CD4-positive, alpha-beta T cell (primary cell): ENCODE measurements at regions not wholly inside any gene's neighbourhood (a gene's known extent, or its start where the extent isn't known, plus 50 kb on each side); places are given as distances from the start of the nearest gene placed in this dataset.

Experiments
- ATAC-seq: fragments of 200-7000 bp; cut with Tn5 transposase; one replicate; pipeline ENCODE4 v1.10.0; 2022; ENCODE audit warnings: mild to moderate bottlenecking; ENCODE audit not compliant: poor library complexity
- CTCF ChIA-PET: fragments of 350-600 bp; sonication (Branson Sonifier 250); formaldehyde crosslinking; loops from one replicate; lab custom pipeline; 2021; ENCODE audit warnings: antibody characterized with exemption, inconsistent platforms; lab: Charles Lee
- POLR2A ChIA-PET: fragments of 350-600 bp; sonication (Branson Sonifier 250); formaldehyde crosslinking; loops from one replicate; lab custom pipeline; 2021; ENCODE audit warnings: antibody characterized with exemption, inconsistent platforms; lab: Charles Lee
- DNase-seq, 14 experiments: peaks; one replicate each; pipeline ENCODE4 v3.0.0-alpha.2; 2013 to 2020; ENCODE audit warnings: mixed read lengths in 2 of 14
- H3K27ac ChIP-seq, 2 donors: one replicate each; pipeline versions ENCODE4 v1.5.1 to v1.7.0; 2013; ENCODE audit warnings: low read length in 2 of 2, low read depth in 1 of 2, mild to moderate bottlenecking in 1 of 2
- H3K27me3 ChIP-seq, 2 experiments: 1 replicate in 1 of 2; 2 replicates in 1 of 2; pipeline versions ENCODE4 v1.6.1 to v1.7.0; 2013; ENCODE audit warnings: low read length in 2 of 2, control low read depth in 1 of 2, mild to moderate bottlenecking in 1 of 2, moderate library complexity in 1 of 2; ENCODE audit not compliant: insufficient read depth in 2 of 2, control insufficient read depth in 1 of 2
- H3K36me3 ChIP-seq: one replicate; pipeline ENCODE4 v1.6.1; 2013; ENCODE audit warnings: low read length, control low read depth; ENCODE audit not compliant: insufficient read depth
- H3K4me1 ChIP-seq: one replicate; pipeline ENCODE4 v1.6.1; 2013; ENCODE audit warnings: low read length, control low read depth; ENCODE audit not compliant: insufficient read depth
- H3K4me3 ChIP-seq: one replicate; pipeline ENCODE4 v1.5.1; 2013; ENCODE audit warnings: mild to moderate bottlenecking, low read length, moderate library complexity
- H3K9me3 ChIP-seq, 2 experiments: 1 replicate in 1 of 2; 2 replicates in 1 of 2; pipeline versions ENCODE4 v1.6.1 to v1.7.0; 2013; ENCODE audit warnings: low read length in 2 of 2, mild to moderate bottlenecking in 2 of 2, control low read depth in 1 of 2, moderate library complexity in 1 of 2; ENCODE audit not compliant: control insufficient read depth in 1 of 2, insufficient read depth in 1 of 2
- H3K27ac Mint-ChIP-seq: one replicate; pipeline ENCODE4 v1.8.0; 2020; ENCODE audit warnings: mixed read lengths
- H3K27me3 Mint-ChIP-seq: one replicate; pipeline ENCODE4 v1.8.0; 2021; ENCODE audit warnings: mixed read lengths
- H3K36me3 Mint-ChIP-seq: one replicate; pipeline ENCODE4 v1.8.0; 2021; ENCODE audit warnings: low read depth, mixed read lengths
- H3K4me1 Mint-ChIP-seq: one replicate; pipeline ENCODE4 v1.8.0; 2021; ENCODE audit warnings: low read depth, mixed read lengths
- H3K4me3 Mint-ChIP-seq: one replicate; pipeline ENCODE4 v1.8.0; 2020; ENCODE audit warnings: mild to moderate bottlenecking, mixed read lengths
- H3K9me3 Mint-ChIP-seq: one replicate; pipeline ENCODE4 v1.8.0; 2020; ENCODE audit warnings: mixed read lengths
- CTCF ChIP-seq: fragments of 200-600 bp; IDR thresholded peaks from one replicate; pipeline ENCODE4 v1.8.0; 2022; ENCODE audit warnings: antibody characterized with exemption, mild to moderate bottlenecking
- intact Hi-C, 2 experiments: fragments of 100-400 bp; cut with DNase I in 1 of 2; cut with micrococcal nuclease in 1 of 2; formaldehyde crosslinking; loops; one replicate each; pipeline versions ENCODE4 v1.15.1 to v1.9.0; 2023 to 2025; cut with DNase I, micrococcal nuclease

GRCh38 chr4:181061787-181062186 lies 1181.4 kb upstream of the TENM3 start:
- Mint-ChIP-seq H3K9me3 (peaks cover 1% of the 10 kb centered on the region), H3K36me3 (no peaks in the 10 kb centered on the region), H3K4me1 (no peaks in the 10 kb centered on the region), H3K27me3 (no peaks in the 10 kb centered on the region), H3K4me3 (no peak overlapping the region), H3K27ac (no peak overlapping the region)
- Histone ChIP-seq H3K4me3 (no peak overlapping the region), H3K27me3 (no peaks in the 10 kb centered on the region), H3K9me3 (peaks cover 0 to 7% of the 10 kb centered on the region in 2 experiments), H3K36me3 (no peaks in the 10 kb centered on the region), H3K4me1 (no peaks in the 10 kb centered on the region), H3K27ac (no peak overlapping the region)
- intact Hi-C loops = no loop called here
- CTCF ChIA-PET = no interaction called here
- ATAC-seq = no peak
- TF ChIP-seq CTCF = no peak
- POLR2A ChIA-PET = no interaction called here
- no peak for DNase-seq

- Histone ChIP-seq H3K27me3 (no peaks in the 10 kb centered on the region), H3K27ac (no peak overlapping the region), H3K4me3 (no peak overlapping the region), H3K9me3 (peaks cover 0 to 7% of the 10 kb centered on the region in 2 experiments), H3K4me1 (no peaks in the 10 kb centered on the region), H3K36me3 (no peaks in the 10 kb centered on the region)
- H3K4me3 Mint-ChIP-seq = no peak overlapping the region
- no peaks in the 10 kb centered on the region for H3K4me1 Mint-ChIP-seq
- no peak for DNase-seq
- POLR2A ChIA-PET = no interaction called here
- intact Hi-C loops = no loop called here
- no peak overlapping the region for H3K27ac Mint-ChIP-seq
- H3K27me3 Mint-ChIP-seq = no peaks in the 10 kb centered on the region
- ATAC-seq = no peak
- H3K9me3 Mint-ChIP-seq = peaks cover 2% of the 10 kb centered on the region
- H3K36me3 Mint-ChIP-seq = no peaks in the 10 kb centered on the region
- no peak for TF ChIP-seq CTCF
- CTCF ChIA-PET = no interaction called here
Measured at GRCh38 chr4:181063212-181063611, 1180.0 kb upstream of the TENM3 start.

GRCh38 chr4:181077341-181077740 lies 1165.9 kb upstream of the TENM3 start:
- intact Hi-C loops = no loop called here
- Histone ChIP-seq H3K27ac (no peak overlapping the region), H3K9me3 (peaks cover 0 to 6% of the 10 kb centered on the region in 2 experiments), H3K36me3 (no peaks in the 10 kb centered on the region), H3K4me3 (no peak overlapping the region), H3K4me1 (no peaks in the 10 kb centered on the region), H3K27me3 (no peaks in the 10 kb centered on the region)
- CTCF ChIA-PET = no interaction called here
- ATAC-seq (no peak), DNase-seq (no peak)
- no peaks in the 10 kb centered on the region for H3K9me3 Mint-ChIP-seq
- POLR2A ChIA-PET = no interaction called here
- no peaks in the 10 kb centered on the region for H3K27me3 Mint-ChIP-seq
- TF ChIP-seq CTCF = no peak
- no peaks in the 10 kb centered on the region for H3K4me1 Mint-ChIP-seq
- no peak overlapping the region for H3K27ac Mint-ChIP-seq
- no peak overlapping the region for H3K4me3 Mint-ChIP-seq
- H3K36me3 Mint-ChIP-seq = no peaks in the 10 kb centered on the region
